NT2/D1 (cell line): ENCODE measurements at regions not wholly inside any gene's neighbourhood (a gene's known extent, or its start where the extent isn't known, plus 50 kb on each side); places are given as distances from the start of the nearest gene placed in this dataset.

Source experiments
- YY1 ChIP-seq: IDR thresholded peaks from 2 replicates; pipeline ENCODE4 v1.6.1; 2011; ENCODE audit not compliant: insufficient read length, insufficient read depth
- ZNF274 ChIP-seq: IDR thresholded peaks from 2 replicates; pipeline ENCODE4 v1.6.1; 2011; ENCODE audit warnings: mild to moderate bottlenecking, low read depth, low read length

GRCh38 chr5:155368490-155368889, 354.9 kb downstream of the KIF4B start:
- no peak for TF ChIP-seq ZNF274
- no peak for TF ChIP-seq YY1
